ENCODE measurements at regions not wholly inside any gene's neighbourhood (a gene's known extent, or its start where the extent isn't known, plus 50 kb on each side); places are given as distances from the start of the nearest gene placed in this dataset.
"Not testable (repeated sequence)": the region's sequence is repeated elsewhere in the genome, so short reads cannot be mapped to it uniquely, and the experiment has no call there.

DNA sequence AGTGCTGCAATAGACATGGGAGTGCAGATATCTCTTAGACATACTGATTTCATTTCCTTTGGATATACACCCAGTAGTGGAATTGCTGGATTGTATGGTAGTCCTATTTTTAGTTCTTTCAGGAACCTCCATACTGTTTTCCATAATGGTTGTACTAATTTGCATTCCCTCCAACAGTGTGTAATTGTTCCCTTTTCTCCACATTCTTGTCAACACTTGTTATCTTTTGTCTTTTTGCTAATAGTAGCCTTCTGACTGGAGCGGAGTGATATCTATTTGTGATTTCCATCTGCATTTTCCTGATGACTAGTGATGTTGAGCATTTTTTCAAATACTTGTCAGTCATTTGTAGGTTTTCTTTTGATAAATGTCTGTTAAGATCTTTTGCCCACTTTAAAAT, 128.9 kb downstream of the CTNND1 start:
- Histone ChIP-seq H3K4me1 (ENCODE audit: control insufficient read depth, insufficient read depth, low read length) (no peaks in the 10 kb centered on the region), H3K4me3 (ENCODE audit: low read depth, low read length) (no peak overlapping the region), H3K27ac (ENCODE audit: extremely low read depth, low read depth, low read length) (no peak overlapping the region), H3K9me3 (ENCODE audit: control insufficient read depth, insufficient read depth, low read depth, low read length) (no peaks in the 10 kb centered on the region), H3K36me3 (ENCODE audit: control insufficient read depth in 2 of 2, insufficient read depth in 1 of 2, low read length in 2 of 2) (no peaks in the 10 kb centered on the region)
- TF ChIP-seq, protein P1, sequence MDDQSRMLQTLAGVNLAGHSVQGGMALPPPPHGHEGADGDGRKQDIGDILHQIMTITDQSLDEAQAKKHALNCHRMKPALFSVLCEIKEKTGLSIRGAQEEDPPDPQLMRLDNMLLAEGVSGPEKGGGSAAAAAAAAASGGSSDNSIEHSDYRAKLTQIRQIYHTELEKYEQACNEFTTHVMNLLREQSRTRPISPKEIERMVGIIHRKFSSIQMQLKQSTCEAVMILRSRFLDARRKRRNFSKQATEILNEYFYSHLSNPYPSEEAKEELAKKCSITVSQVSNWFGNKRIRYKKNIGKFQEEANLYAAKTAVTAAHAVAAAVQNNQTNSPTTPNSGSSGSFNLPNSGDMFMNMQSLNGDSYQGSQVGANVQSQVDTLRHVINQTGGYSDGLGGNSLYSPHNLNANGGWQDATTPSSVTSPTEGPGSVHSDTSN (CRISPR knock-in tag; IDR thresholded peaks at IDR 0.05): no peak
- no peak for TF ChIP-seq ZNF426 (tag by site-specific recombination; IDR thresholded peaks at IDR 0.05)
- ChIA-PET CTCF (no interaction called here), POLR2A (no interaction called here)

DNA sequence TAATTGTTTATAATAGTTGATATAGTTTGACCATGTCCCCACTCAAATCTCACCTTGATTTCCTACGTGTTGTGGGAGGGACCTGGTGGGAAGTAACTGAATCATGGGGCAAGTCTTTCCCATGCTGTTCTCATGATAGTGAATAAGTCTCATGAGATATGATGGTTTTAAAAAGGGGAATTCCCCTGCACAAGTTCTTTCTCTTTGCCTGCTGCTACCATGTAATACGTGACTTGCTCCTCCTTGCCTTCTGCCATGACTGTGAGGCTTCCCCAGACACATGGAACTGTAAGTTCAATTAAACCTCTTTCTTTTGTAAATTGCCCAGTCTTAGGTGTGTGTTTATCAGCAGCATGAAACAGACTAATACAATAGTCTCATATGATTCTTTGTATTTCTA, 130.5 kb upstream of the OR9Q1 start:
- H3K4me1 ChIP-seq (ENCODE audit: control insufficient read depth, insufficient read depth, low read length); H3K36me3 ChIP-seq (ENCODE audit: control insufficient read depth in 2 of 2, insufficient read depth in 1 of 2, low read length in 2 of 2); H3K27ac ChIP-seq (ENCODE audit: extremely low read depth, low read depth, low read length); CTCF ChIA-PET; POLR2A ChIA-PET; H3K9me3 ChIP-seq (ENCODE audit: control insufficient read depth, insufficient read depth, low read depth, low read length); H3K4me3 ChIP-seq (ENCODE audit: low read depth, low read length): not testable (repeated sequence)

DNA sequence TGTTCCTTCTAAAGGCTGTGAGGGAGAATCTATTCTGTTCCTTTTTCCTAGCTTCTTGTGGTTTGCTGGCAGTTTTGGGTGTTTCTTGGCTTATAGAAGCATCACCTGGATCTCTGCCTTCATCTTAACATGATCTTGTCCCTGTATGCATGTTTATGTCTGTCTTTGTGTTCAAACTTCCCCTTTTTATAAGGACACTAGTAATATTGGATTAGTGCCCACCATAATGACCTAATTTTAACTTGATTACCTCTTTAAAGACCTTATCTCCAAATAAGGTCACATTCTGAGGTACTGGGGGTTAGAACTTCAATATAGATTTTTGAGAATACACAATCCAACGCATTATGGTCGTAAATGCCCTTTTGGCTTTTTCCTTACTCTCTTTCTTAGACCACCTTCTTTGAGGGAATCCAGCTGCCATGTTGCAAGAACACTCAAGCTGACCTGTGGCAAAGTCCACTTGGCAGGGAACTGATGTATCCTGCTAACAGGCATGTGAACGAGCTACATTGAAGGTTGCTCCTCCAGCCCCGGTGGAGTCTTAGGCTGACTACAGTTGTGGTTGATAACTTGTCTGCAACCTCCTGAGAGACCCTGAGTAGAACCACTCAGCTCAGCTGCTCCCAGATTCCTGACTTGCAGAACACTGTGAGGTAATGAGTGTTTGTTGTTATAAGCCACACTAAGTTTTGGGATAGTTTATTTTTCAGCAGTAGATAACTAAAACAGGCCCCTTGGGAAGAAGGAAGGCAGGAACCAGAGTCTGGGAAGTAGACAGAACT, 127.1 kb upstream of the OR9Q1 start:
- no peak for TF ChIP-seq KLF7 (tag by site-specific recombination; IDR thresholded peaks at IDR 0.05; ENCODE audit: borderline replicate concordance)
- TF ChIP-seq GLIS1 (tag by site-specific recombination; IDR thresholded peaks at IDR 0.05): no peak
- no peak for TF ChIP-seq EGR2 (tag by site-specific recombination; IDR thresholded peaks at IDR 0.05; ENCODE audit: low read depth)
- no peak for TF ChIP-seq ZNF707 (tag by site-specific recombination; IDR thresholded peaks at IDR 0.05)
- TF ChIP-seq ZNF16 (tag by site-specific recombination; IDR thresholded peaks at IDR 0.05; ENCODE audit: low read depth): no peak
- TF ChIP-seq, protein P2, sequence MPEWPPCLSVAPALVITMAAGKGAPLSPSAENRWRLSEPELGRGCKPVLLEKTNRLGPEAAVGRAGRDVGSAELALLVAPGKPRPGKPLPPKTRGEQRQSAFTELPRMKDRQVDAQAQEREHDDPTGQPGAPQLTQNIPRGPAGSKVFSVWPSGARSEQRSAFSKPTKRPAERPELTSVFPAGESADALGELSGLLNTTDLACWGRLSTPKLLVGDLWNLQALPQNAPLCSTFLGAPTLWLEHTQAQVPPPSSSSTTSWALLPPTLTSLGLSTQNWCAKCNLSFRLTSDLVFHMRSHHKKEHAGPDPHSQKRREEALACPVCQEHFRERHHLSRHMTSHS (tag by site-specific recombination; IDR thresholded peaks at IDR 0.05): no peak
- TF ChIP-seq, protein P3, sequence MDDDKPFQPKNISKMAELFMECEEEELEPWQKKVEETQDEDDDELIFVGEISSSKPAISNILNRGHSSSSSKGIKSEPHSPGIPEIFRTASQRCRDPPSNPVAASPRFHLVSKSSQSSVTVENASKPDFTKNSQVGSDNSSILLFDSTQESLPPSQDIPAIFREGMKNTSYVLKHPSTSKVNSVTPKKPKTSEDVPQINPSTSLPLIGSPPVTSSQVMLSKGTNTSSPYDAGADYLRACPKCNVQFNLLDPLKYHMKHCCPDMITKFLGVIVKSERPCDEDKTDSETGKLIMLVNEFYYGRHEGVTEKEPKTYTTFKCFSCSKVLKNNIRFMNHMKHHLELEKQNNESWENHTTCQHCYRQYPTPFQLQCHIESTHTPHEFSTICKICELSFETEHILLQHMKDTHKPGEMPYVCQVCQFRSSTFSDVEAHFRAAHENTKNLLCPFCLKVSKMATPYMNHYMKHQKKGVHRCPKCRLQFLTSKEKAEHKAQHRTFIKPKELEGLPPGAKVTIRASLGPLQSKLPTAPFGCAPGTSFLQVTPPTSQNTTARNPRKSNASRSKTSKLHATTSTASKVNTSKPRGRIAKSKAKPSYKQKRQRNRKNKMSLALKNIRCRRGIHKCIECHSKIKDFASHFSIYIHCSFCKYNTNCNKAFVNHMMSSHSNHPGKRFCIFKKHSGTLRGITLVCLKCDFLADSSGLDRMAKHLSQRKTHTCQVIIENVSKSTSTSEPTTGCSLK (tag by site-specific recombination; IDR thresholded peaks at IDR 0.05): no peak
- H3K4me3 ChIP-seq (ENCODE audit: low read depth, low read length): no peak overlapping the region
- no peaks in the 10 kb centered on the region for H3K4me1 ChIP-seq (ENCODE audit: control insufficient read depth, insufficient read depth, low read length)
- no peaks in the 10 kb centered on the region for H3K36me3 ChIP-seq (ENCODE audit: control insufficient read depth in 2 of 2, insufficient read depth in 1 of 2, low read length in 2 of 2)
- ChIA-PET POLR2A (no interaction called here), CTCF (no interaction called here)
- no peak overlapping the region for H3K27ac ChIP-seq (ENCODE audit: extremely low read depth, low read depth, low read length)
- no peaks in the 10 kb centered on the region for H3K9me3 ChIP-seq (ENCODE audit: control insufficient read depth, insufficient read depth, low read depth, low read length)

DNA sequence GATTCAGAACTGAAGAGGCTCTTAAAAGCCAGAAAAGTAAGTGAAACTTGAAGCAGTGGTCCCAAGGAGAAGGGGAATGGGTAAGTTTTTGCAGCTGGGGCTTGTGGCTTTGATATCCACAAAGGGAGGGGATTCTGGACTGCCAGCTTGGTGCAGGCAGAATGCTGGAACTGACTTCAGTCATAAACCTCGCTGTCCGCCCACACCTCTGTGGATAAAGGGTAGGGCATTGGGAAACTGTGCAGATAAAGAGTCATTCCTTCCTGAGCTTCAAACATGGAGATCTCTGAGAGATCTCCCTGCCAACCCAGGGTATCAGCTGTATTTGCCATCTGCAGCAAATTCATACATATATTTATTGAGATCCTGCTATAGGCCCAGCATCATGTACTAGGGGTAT, 124.3 kb upstream of the OR9Q1 start:
- POLR2A ChIA-PET: no interaction called here
- no peaks in the 10 kb centered on the region for H3K36me3 ChIP-seq (ENCODE audit: control insufficient read depth in 2 of 2, insufficient read depth in 1 of 2, low read length in 2 of 2)
- no peaks in the 10 kb centered on the region for H3K9me3 ChIP-seq (ENCODE audit: control insufficient read depth, insufficient read depth, low read depth, low read length)
- H3K27ac ChIP-seq (ENCODE audit: extremely low read depth, low read depth, low read length): no peak overlapping the region
- no peak for TF ChIP-seq HOXA7 (CRISPR knock-in tag; IDR thresholded peaks at IDR 0.05; ENCODE audit: borderline replicate concordance)
- H3K4me1 ChIP-seq (ENCODE audit: control insufficient read depth, insufficient read depth, low read length): no peaks in the 10 kb centered on the region
- CTCF ChIA-PET: no interaction called here
- H3K4me3 ChIP-seq (ENCODE audit: low read depth, low read length): no peak overlapping the region
